ENCODE measurements at regions not wholly inside any gene's neighbourhood (a gene's known extent, or its start where the extent isn't known, plus 50 kb on each side); places are given as distances from the start of the nearest gene placed in this dataset.
A peak's percentile ranks its signal among the peaks of the same experiment; 100 is the strongest.
"Not testable (repeated sequence)": the region's sequence is repeated elsewhere in the genome, so short reads cannot be mapped to it uniquely, and the experiment has no call there.

DNA sequence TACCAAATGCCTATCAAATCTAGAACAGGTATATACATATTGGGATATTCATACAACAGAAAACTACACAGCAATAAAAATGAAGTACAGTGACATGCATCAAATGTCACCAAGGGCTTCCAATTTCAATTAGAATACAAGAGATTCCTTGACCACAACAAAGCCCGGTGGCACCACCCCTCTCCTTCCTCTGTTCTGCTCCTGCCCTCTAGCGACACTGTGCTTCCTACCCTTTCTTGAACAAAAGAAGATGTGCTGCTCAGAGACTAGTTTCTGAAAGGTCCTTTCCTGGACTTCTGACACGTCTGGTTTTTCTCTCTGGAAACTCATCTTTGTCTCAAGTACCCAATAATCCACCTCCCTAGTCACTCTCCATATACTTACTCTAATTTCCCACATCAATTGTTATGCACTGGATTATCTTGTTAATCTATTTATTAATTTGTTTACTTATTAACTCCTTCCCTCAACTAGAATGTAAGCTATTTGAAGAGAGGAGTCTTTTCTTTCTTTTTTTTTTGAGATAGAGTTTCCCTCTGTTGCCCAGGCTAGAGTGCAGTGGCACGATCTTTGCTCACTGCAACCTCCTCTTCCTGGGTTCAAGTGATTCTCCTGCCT is 70.4 kb upstream of the CTSV start (continued):
- TF ChIP-seq, protein P1, sequence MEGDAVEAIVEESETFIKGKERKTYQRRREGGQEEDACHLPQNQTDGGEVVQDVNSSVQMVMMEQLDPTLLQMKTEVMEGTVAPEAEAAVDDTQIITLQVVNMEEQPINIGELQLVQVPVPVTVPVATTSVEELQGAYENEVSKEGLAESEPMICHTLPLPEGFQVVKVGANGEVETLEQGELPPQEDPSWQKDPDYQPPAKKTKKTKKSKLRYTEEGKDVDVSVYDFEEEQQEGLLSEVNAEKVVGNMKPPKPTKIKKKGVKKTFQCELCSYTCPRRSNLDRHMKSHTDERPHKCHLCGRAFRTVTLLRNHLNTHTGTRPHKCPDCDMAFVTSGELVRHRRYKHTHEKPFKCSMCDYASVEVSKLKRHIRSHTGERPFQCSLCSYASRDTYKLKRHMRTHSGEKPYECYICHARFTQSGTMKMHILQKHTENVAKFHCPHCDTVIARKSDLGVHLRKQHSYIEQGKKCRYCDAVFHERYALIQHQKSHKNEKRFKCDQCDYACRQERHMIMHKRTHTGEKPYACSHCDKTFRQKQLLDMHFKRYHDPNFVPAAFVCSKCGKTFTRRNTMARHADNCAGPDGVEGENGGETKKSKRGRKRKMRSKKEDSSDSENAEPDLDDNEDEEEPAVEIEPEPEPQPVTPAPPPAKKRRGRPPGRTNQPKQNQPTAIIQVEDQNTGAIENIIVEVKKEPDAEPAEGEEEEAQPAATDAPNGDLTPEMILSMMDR (CRISPR knock-in tag; IDR thresholded peaks at IDR 0.05), result peak; percentile 74

DNA sequence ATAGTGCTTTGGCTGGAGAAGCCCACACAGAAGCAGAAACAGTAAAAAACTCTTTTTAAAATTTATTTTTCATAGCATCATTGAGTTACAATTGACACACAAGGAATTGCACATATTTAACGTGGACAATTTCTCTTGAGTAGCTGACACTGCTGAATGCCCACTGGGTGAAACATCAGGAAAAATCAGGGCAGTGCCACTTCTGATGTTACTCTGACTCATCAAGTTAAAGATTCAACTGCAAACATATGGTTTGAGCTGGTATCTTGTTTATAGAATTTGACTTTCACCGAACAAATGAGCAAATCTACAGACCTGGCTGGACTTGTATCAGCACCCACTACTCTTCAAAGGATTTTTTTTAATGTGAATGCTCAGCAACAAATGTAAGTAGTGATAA is 66.3 kb upstream of the CTSV start:
- H3K27me3 ChIP-seq (ENCODE audit: control insufficient read depth in 1 of 2, insufficient read depth in 2 of 2, low read length in 2 of 2); H3K27ac ChIP-seq (ENCODE audit: extremely low read length, insufficient read depth, low read length); DNase-seq (ENCODE audit: low spot score); H3K79me2 ChIP-seq (ENCODE audit: insufficient read depth, low read length); H3K4me3 ChIP-seq (replicated peaks in 1 of 3; ENCODE audit: insufficient read depth in 1 of 3, low read depth in 2 of 3, low read length in 3 of 3); CTCF ChIA-PET (ENCODE audit: low intra/inter-chr PET ratio, low total read pairs); H4K20me1 ChIP-seq (ENCODE audit: insufficient read depth, low read length); ATAC-seq; POLR2A ChIA-PET; H2AFZ ChIP-seq (ENCODE audit: low read length); H3K9me3 ChIP-seq (ENCODE audit: low read length); H3K4me1 ChIP-seq (ENCODE audit: insufficient read depth, low read length); H3K36me3 ChIP-seq (replicated peaks in 1 of 2; ENCODE audit: control insufficient read depth in 1 of 2, insufficient read depth in 2 of 2, low read length in 2 of 2); H3K9ac ChIP-seq (ENCODE audit: insufficient read depth, low read depth, low read length); BruUV-seq (replicated peaks); H3K4me2 ChIP-seq (ENCODE audit: low read depth, low read length): not testable (repeated sequence)
- peak; percentile 15 for FAIRE-seq
- intact Hi-C loops (cut with micrococcal nuclease; ENCODE audit: unreplicated experiment) (loop anchor here (5.0 kb wide), 1 partner anchor 228 kb away; no protein-coding TSS in a partner anchor), in situ Hi-C loops (cut with HindIII; ENCODE audit: extremely low pct_ligation_motif_present, low pct_unique_long_range_greater_than_20kb) (loop anchor here (10.0 kb wide), 1 partner anchor 240 kb away; no protein-coding TSS in a partner anchor)
- WGBS (ENCODE audit: low lambda C conversion rate), result 6% methylated on average over 2 of the region's 2 CpGs

- H3K4me1 ChIP-seq (ENCODE audit: insufficient read depth, low read length); ATAC-seq; H4K20me1 ChIP-seq (ENCODE audit: insufficient read depth, low read length); H3K36me3 ChIP-seq (replicated peaks in 1 of 2; ENCODE audit: control insufficient read depth in 1 of 2, insufficient read depth in 2 of 2, low read length in 2 of 2); H2AFZ ChIP-seq (ENCODE audit: low read length); POLR2A ChIA-PET; H3K4me3 ChIP-seq (replicated peaks in 1 of 3; ENCODE audit: insufficient read depth in 1 of 3, low read depth in 2 of 3, low read length in 3 of 3); H3K4me2 ChIP-seq (ENCODE audit: low read depth, low read length); FAIRE-seq; intact Hi-C loops (cut with micrococcal nuclease; ENCODE audit: unreplicated experiment); CTCF ChIA-PET (ENCODE audit: low intra/inter-chr PET ratio, low total read pairs); DNase-seq (ENCODE audit: low spot score); H3K27ac ChIP-seq (ENCODE audit: extremely low read length, insufficient read depth, low read length); H3K9me3 ChIP-seq (ENCODE audit: low read length); H3K27me3 ChIP-seq (ENCODE audit: control insufficient read depth in 1 of 2, insufficient read depth in 2 of 2, low read length in 2 of 2); H3K79me2 ChIP-seq (ENCODE audit: insufficient read depth, low read length); BruUV-seq (replicated peaks); H3K9ac ChIP-seq (ENCODE audit: insufficient read depth, low read depth, low read length): not testable (repeated sequence)
- 46% methylated on average over 6 of the region's 6 CpGs for WGBS (ENCODE audit: low lambda C conversion rate)
- in situ Hi-C loops (cut with HindIII; ENCODE audit: extremely low pct_ligation_motif_present, low pct_unique_long_range_greater_than_20kb), result loop anchor here (10.0 kb wide), 1 partner anchor 239 kb away; no protein-coding TSS in a partner anchor
Observed at GRCh38 chr9:97103613-97104383, 64.9 kb upstream of the CTSV start.
